Progenitor cell of endocrine pancreas (in vitro differentiated cells): ENCODE measurements at regions not wholly inside any gene's neighbourhood (a gene's known extent, or its start where the extent isn't known, plus 50 kb on each side); places are given as distances from the start of the nearest gene placed in this dataset.

Experiments used
- DNase-seq: peaks from one replicate; pipeline ENCODE4 v3.0.0; 2021; ENCODE audit warnings: low spot score; ENCODE audit not compliant: unreplicated experiment
- H3K27ac Mint-ChIP-seq: 2 replicates; pipeline ENCODE4 v1.8.0; 2021; ENCODE audit warnings: mild to moderate bottlenecking, moderate library complexity, mixed read lengths
- H3K27me3 Mint-ChIP-seq: 2 replicates; pipeline ENCODE4 v1.8.0; 2021; ENCODE audit warnings: mixed read lengths
- H3K36me3 Mint-ChIP-seq: 2 replicates; pipeline ENCODE4 v1.8.0; 2022; ENCODE audit warnings: mixed read lengths; ENCODE audit not compliant: insufficient read depth
- H3K4me1 Mint-ChIP-seq: 2 replicates; pipeline ENCODE4 v1.8.0; 2021; ENCODE audit warnings: low read depth, mixed read lengths
- H3K4me3 Mint-ChIP-seq: 2 replicates; pipeline ENCODE4 v1.8.0; 2021; ENCODE audit warnings: low read depth, mild to moderate bottlenecking, moderate library complexity, mixed read lengths
- H3K9me3 Mint-ChIP-seq: 2 replicates; pipeline ENCODE4 v1.8.0; 2021; ENCODE audit warnings: low read depth, mixed read lengths
- CTCF ChIP-seq: fragments of 200-600 bp; sonication (generic); IDR thresholded peaks from one replicate; pipeline ENCODE4 v1.5.0; 2021; ENCODE audit warnings: antibody characterized with exemption, mild to moderate bottlenecking; ENCODE audit not compliant: unreplicated experiment

DNA sequence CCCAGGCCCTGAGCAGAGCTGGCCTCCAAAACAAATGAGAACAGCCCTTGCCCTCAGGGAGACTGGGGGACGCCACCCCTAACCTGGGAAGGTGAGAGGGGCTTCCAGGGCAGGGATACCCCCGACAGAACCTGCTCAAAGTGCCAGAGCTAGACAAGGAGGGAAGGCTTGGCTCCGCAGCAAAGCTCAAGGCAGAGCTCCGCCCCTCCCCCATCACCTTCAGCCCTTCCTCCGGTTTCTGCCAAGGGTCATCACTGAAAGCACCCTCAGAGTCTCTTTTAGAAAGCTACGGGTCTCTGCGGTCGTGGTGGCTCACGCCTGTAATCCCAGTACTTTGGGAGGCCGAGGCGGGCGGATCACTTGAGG is 73.4 kb upstream of the CUX1 start:
- peaks cover 9% of the 10 kb centered on the region for H3K4me1 Mint-ChIP-seq
- no peaks in the 10 kb centered on the region for H3K36me3 Mint-ChIP-seq
- DNase-seq = peak; percentile 16
- TF ChIP-seq CTCF = no peak
- peaks cover 14% of the 10 kb centered on the region for H3K27me3 Mint-ChIP-seq
- H3K4me3 Mint-ChIP-seq = peak overlapping the region; percentile 80
- no peak overlapping the region for H3K27ac Mint-ChIP-seq
- no peaks in the 10 kb centered on the region for H3K9me3 Mint-ChIP-seq

- peaks cover 14% of the 10 kb centered on the region for H3K27me3 Mint-ChIP-seq
- no peak for TF ChIP-seq CTCF
- no peaks in the 10 kb centered on the region for H3K9me3 Mint-ChIP-seq
- no peaks in the 10 kb centered on the region for H3K36me3 Mint-ChIP-seq
- peaks cover 5% of the 10 kb centered on the region for H3K4me1 Mint-ChIP-seq
- H3K4me3 Mint-ChIP-seq = peak overlapping the region; percentile 80
- DNase-seq = no peak
- no peak overlapping the region for H3K27ac Mint-ChIP-seq
These were observed 72.8 kb upstream of the CUX1 start for GRCh38 chr7:101744588-101744987.

- Mint-ChIP-seq H3K4me1 (peaks cover 2% of the 10 kb centered on the region), H3K27me3 (peaks cover 14% of the 10 kb centered on the region), H3K4me3 (no peak overlapping the region), H3K27ac (no peak overlapping the region), H3K9me3 (no peaks in the 10 kb centered on the region), H3K36me3 (no peaks in the 10 kb centered on the region)
- TF ChIP-seq CTCF = no peak
- no peak for DNase-seq
These were observed 71.1 kb upstream of the CUX1 start for GRCh38 chr7:101746314-101746713.

GRCh38 chr7:101747053-101747878 is 70.2 kb upstream of the CUX1 start:
- Mint-ChIP-seq H3K36me3 (no peaks in the 10 kb centered on the region), H3K9me3 (no peaks in the 10 kb centered on the region), H3K4me3 (no peak overlapping the region), H3K27ac (no peak overlapping the region), H3K27me3 (peaks cover 13% of the 10 kb centered on the region), H3K4me1 (peaks cover 2% of the 10 kb centered on the region)
- no peak for TF ChIP-seq CTCF
- no peak for DNase-seq

- DNase-seq = no peak
- Mint-ChIP-seq H3K27me3 (peaks cover 11% of the 10 kb centered on the region), H3K9me3 (no peaks in the 10 kb centered on the region)
These were observed 69.5 kb upstream of the CUX1 start for GRCh38 chr7:101747879-101748345.

More at GRCh38 chr7:101747879-101748345, 69.5 kb upstream of the CUX1 start:
- H3K4me3 Mint-ChIP-seq = no peak overlapping the region
- H3K36me3 Mint-ChIP-seq = no peaks in the 10 kb centered on the region
- no peaks in the 10 kb centered on the region for H3K4me1 Mint-ChIP-seq
- no peak overlapping the region for H3K27ac Mint-ChIP-seq
- no peak for TF ChIP-seq CTCF
